IPS-18c (cell line): ENCODE measurements at regions not wholly inside any gene's neighbourhood (a gene's known extent, or its start where the extent isn't known, plus 50 kb on each side); places are given as distances from the start of the nearest gene placed in this dataset.
"Not testable (repeated sequence)": the region's sequence is repeated elsewhere in the genome, so short reads cannot be mapped to it uniquely, and the experiment has no call there.

ENCODE experiments used
- H3K4me3 ChIP-seq: 2 replicates; pipeline ENCODE4 v1.7.0; 2013; ENCODE audit warnings: low read depth, mild to moderate bottlenecking, low read length, moderate library complexity; ENCODE audit not compliant: insufficient read depth
- H3K9me3 ChIP-seq: one replicate; pipeline ENCODE4 v1.6.1; 2013; ENCODE audit warnings: mild to moderate bottlenecking, low read length, moderate library complexity; ENCODE audit not compliant: control insufficient read depth, insufficient read depth

GRCh38 chr2:128408349-128409305 is 90.0 kb upstream of the HS6ST1 start:
- no peak overlapping the region for H3K4me3 ChIP-seq
- H3K9me3 ChIP-seq, result no peaks in the 10 kb centered on the region

GRCh38 chr2:128409326-128410034 is 90.8 kb upstream of the HS6ST1 start:
- H3K9me3 ChIP-seq, result no peaks in the 10 kb centered on the region
- H3K4me3 ChIP-seq, result no peak overlapping the region

GRCh38 chr2:128410035-128410757 is 91.5 kb upstream of the HS6ST1 start:
- Histone ChIP-seq H3K4me3 (no peak overlapping the region), H3K9me3 (no peaks in the 10 kb centered on the region)

- Histone ChIP-seq H3K9me3 (no peaks in the 10 kb centered on the region), H3K4me3 (no peak overlapping the region)
Observed at GRCh38 chr2:128410758-128411215, 92.1 kb upstream of the HS6ST1 start.

- H3K9me3 ChIP-seq, result no peaks in the 10 kb centered on the region
- no peak overlapping the region for H3K4me3 ChIP-seq
Observed at GRCh38 chr2:128411431-128411830, 92.8 kb upstream of the HS6ST1 start.

- Histone ChIP-seq H3K9me3 (no peaks in the 10 kb centered on the region), H3K4me3 (no peak overlapping the region)
Observed at GRCh38 chr2:128412181-128412871, 93.7 kb upstream of the HS6ST1 start.

- H3K4me3 ChIP-seq, result no peak overlapping the region
- H3K9me3 ChIP-seq, result no peaks in the 10 kb centered on the region
Observed at GRCh38 chr2:128413014-128413717, 94.5 kb upstream of the HS6ST1 start.

- no peak overlapping the region for H3K4me3 ChIP-seq
- H3K9me3 ChIP-seq, result no peaks in the 10 kb centered on the region
Observed at GRCh38 chr2:128413718-128414341, 95.2 kb upstream of the HS6ST1 start.

- Histone ChIP-seq H3K9me3 (no peaks in the 10 kb centered on the region), H3K4me3 (no peak overlapping the region)
Observed at GRCh38 chr2:128414351-128414750, 95.7 kb upstream of the HS6ST1 start.

GRCh38 chr2:128414946-128415778 is 96.5 kb upstream of the HS6ST1 start:
- Histone ChIP-seq H3K9me3 (no peaks in the 10 kb centered on the region), H3K4me3 (no peak overlapping the region)

GRCh38 chr2:128415779-128416061 is 97.1 kb upstream of the HS6ST1 start:
- no peaks in the 10 kb centered on the region for H3K9me3 ChIP-seq
- H3K4me3 ChIP-seq, result no peak overlapping the region; the same call in 1 of the 2 replicates

- Histone ChIP-seq H3K4me3 (no peak overlapping the region; the same call in 1 of the 2 replicates), H3K9me3 (no peaks in the 10 kb centered on the region)
Observed at GRCh38 chr2:128416109-128416785, 97.6 kb upstream of the HS6ST1 start.

GRCh38 chr2:128416806-128417205 is 98.1 kb upstream of the HS6ST1 start:
- Histone ChIP-seq H3K9me3 (no peaks in the 10 kb centered on the region), H3K4me3 (no peak overlapping the region)

GRCh38 chr2:128417264-128417663 is 98.6 kb upstream of the HS6ST1 start:
- not testable (repeated sequence) for H3K9me3 ChIP-seq

GRCh38 chr2:128420131-128420530 is 101.5 kb upstream of the HS6ST1 start:
- no peak overlapping the region for H3K4me3 ChIP-seq
- no peaks in the 10 kb centered on the region for H3K9me3 ChIP-seq

More at GRCh38 chr2:128417264-128417663, 98.6 kb upstream of the HS6ST1 start:
- H3K4me3 ChIP-seq, result not testable (repeated sequence)
